SK-N-DZ (cell line): ENCODE measurements at regions not wholly inside any gene's neighbourhood (a gene's known extent, or its start where the extent isn't known, plus 50 kb on each side); places are given as distances from the start of the nearest gene placed in this dataset.
A peak's percentile ranks its signal among the peaks of the same experiment; 100 is the strongest.

Experiments used
- DNase-seq: peaks from one replicate; pipeline ENCODE4 v3.0.0-alpha.2; 2015; ENCODE audit warnings: low spot score

DNA sequence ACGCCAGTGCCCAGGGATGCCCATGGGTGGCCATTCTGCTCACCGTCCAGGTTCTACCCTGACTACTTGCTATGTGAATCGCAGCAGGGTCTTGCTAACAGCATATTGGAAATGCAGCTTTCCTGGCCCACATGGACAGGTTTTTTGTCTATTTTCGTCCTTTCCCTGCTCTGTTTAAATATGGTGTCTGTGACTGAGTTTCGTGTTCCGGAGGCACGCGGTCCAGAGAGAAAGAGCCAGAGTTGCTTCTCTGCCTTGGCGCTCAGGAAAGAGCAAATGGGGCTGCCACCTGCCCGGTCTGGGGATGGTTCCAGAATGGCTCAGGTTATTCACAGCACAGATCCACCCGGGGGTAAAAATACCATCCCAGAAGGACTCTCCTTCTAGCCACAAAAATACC is 456.2 kb downstream of the BCL11A start:
- DNase-seq = no peak

DNA sequence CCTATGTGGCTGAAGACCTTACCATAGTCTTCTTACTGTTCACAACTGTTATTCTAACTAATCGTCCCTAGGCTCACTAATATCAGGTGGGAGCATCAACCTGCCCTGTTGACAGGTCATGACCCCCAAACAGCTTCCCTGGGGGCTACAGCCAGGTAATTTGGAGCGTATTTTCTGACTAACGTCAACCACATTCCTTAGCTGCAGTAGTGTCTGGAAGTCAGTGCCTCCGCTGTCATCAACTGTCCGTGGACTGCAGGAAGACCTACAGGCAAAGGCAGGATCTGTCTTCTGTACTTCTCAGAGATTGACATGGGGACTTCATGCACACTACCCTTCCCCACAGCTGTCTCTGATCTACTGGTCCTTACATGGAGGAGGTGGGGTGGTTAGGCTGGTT is 456.9 kb downstream of the BCL11A start:
- no peak for DNase-seq

DNA sequence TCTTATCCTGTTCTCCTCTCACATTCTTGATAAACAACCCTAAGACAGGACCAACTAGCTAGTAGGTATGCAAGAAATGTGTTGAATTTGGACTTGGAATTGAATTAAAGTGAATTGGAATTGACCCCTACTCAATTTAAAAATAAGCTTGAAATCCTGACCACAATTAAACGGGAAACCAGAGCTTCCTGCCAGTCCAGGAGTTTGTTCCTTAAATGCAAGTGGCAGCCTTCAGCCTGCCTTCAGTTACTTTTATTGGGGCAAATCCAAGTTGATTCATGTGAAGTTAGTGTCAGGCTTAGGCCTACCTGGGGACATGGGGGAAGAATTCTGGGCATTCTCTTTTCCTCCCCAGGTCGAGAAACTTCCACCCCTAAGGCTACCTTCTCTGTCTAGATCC is 457.6 kb downstream of the BCL11A start:
- no peak for DNase-seq

DNA sequence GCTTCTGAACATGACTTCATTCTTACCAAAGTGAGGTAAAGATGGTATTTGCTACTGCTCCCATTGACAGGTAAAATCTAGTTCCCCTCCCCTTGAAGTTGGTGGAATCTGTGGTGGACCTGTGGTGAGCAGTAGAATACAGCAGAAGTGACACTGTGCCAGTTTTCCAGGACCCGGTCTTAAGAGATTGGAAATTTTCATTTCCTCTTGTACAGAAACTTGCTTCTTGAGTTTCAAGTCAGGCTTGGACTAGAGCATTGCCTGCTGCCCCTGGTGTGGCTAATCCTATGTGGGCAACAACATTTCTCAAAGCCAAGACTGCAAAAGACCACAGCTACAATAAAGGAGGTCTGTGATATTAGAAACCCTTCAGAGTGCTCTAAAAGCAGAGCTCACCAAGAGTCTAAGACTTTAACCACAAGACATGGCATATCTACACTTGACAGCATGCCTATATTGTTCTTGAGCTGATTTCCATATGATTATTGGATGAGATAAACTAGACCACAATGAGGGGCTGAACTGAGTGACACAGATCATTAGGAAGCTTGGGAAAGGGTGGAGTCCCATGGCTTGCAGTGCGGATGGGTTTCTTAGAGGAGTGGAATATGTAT is 458.1 kb downstream of the BCL11A start:
- DNase-seq = no peak

DNA sequence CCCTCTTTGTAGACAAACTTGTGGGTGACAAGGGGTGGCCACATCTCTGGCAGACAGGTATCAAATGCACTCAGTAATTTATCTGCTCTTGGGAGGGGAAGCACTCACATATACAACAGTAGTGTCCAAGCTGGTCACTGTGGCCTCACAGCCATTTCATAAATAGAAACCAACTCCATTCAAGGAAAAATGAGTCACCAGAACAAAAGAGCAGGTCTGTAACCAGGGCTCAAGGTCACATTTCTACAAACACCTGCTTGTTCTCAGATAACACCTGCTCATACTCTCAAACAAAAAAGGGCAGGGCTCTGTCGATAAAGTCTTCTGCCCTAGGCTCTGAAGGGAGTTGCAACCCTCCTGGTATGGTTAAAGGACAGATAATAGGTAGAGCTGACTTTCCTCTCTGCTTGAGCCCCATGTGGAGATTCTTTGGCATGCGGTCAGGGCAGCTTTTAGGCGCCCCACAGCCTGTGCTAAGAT is 459.0 kb downstream of the BCL11A start:
- DNase-seq = no peak

DNA sequence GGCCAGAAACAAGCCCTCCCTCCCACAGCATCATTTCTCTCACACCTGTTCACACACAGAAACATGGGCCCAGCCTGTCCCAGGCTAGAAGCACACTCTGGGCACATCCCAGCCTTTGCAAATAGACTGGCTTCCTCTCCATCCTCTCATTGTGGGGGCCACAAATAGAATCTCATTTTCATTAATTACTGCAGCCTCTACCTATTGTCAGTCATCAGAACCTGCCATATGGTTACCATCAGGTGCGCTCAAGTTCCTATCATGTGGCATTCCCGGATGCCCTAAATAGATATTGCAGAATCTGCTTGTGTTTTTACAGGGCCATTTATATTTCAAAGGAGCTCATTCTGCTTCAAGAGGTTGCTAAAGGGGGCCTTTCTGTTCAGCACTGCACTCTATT is 460.7 kb downstream of the BCL11A start:
- no peak for DNase-seq

DNA sequence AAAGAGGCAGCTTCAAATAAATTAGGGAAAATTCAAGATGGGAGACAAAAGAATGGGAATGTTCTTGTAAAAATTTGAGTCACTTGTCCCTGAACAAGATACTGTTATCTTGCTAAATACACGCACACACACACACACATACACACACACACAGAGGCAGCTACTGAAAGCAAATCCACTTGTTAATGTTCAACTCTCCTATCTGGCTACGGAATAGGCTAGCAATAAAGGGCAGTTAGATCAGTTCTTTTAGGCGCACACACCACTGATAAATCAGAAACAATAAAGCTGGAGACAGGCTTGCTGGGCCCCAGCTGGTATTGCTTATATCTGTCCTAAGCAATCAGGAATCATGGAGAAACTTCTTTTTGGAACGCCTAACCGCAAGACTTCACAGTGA is 461.6 kb downstream of the BCL11A start:
- DNase-seq = no peak

DNA sequence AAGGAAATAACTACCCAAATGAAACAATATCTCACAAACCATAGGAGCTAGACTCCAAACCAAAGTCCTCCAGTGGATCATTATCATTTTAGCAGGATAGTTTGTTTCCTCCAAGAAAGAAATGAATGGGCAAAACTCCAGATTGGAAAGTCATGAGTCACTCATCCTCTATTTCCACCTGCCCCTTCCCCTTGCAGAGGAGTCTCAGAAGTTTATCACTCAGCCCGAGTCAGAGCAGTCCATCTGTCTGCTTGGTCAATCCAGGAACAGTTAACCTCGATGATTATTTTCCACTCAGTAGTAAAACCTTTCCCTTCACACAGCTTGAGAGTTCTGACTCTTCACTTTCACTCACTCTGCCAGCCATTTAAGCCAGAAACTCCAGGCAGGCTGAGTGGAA is 462.2 kb downstream of the BCL11A start:
- no peak for DNase-seq

DNA sequence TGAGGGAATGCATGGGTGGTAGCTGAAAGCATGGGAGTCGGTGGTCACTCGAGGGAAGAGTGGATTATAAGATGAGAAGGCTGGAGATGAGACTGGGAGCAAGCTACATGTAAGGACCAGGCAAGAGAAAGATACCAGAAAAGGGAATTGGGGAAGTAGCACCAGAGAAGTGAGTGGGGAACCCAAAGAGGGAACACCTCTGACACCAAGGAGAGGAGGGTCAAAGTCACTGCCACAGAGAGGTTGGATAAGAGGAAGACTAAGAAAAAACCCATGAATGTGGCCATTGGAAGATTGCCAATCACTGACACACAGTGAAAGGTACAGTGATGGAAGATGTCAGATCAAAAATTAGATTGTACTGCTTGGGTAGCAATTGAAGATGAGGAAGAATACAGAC is 473.9 kb downstream of the BCL11A start:
- no peak for DNase-seq

DNA sequence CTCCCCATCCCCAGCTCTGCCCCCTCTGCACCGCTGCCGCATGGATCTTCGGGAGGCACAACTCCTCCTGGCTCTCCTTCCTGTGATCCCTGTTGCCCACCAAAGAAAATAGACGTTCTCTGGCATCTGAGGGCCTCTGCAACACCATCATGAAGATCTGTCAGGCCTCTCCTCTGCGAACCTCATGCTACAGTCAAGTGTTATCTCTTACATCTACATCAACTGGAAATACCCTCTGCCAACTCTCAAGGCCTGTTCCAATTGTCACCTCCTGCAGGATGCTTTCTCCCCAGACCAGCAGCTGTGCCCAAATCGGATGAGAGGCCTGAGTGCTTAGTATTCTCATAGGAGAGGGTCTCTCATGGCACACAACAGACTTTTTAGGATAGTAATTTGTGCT is 478.4 kb downstream of the BCL11A start:
- DNase-seq = peak; percentile 16

DNA sequence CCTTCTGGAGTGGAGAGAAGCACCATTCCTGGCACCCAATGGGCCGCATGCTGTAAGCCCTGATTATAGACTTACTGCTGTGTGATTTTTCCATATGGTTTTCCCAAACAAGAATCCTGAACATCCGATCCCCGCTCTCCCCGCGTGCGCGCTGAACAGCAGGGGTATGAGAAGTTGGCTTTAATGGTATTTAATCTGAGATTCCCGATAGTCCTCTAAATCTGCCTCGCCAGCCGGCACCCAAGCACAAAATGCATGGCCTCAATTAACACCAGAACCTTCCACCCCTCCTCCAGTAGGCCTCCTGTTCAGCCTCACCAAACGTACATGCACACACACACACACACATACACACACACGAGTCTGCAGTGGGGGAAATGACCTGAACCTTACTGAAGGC is 480.3 kb downstream of the BCL11A start:
- no peak for DNase-seq

DNA sequence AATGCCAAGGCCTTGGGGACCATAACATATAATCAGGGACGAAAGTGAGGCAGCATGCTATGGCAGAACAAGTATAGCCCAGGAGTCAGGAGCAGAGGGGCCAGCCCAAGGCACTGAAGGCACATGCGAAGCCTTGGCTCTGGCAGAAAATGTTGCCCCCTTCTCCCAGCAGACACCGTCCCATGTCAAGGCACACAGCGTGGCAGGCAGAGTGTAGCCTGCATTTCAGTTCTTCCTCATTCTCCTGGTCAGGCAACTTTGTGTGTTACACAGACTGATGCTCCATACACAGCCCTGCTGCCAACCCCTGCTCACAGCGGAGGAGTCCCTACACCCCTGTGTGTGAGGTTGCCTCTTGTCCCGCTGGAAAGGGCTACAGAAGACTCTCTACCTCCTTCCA is 480.8 kb downstream of the BCL11A start:
- no peak for DNase-seq

DNA sequence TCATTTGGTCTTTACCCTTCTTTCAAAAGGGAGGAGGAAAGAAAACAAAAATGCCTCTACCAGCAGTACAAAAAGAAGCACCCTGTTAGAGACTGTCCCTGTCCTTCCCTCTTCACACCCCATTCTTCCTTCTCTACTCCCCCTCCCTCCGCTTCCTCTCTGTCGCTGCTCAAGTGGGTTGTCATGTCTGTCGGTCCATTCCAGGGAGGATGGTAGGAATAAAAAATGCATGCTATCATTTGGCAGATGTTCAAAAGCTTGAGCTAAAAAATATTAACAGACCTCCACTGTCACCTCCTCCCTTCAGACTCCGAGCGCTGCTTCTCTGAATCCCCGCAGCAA is 482.0 kb downstream of the BCL11A start:
- no peak for DNase-seq

DNA sequence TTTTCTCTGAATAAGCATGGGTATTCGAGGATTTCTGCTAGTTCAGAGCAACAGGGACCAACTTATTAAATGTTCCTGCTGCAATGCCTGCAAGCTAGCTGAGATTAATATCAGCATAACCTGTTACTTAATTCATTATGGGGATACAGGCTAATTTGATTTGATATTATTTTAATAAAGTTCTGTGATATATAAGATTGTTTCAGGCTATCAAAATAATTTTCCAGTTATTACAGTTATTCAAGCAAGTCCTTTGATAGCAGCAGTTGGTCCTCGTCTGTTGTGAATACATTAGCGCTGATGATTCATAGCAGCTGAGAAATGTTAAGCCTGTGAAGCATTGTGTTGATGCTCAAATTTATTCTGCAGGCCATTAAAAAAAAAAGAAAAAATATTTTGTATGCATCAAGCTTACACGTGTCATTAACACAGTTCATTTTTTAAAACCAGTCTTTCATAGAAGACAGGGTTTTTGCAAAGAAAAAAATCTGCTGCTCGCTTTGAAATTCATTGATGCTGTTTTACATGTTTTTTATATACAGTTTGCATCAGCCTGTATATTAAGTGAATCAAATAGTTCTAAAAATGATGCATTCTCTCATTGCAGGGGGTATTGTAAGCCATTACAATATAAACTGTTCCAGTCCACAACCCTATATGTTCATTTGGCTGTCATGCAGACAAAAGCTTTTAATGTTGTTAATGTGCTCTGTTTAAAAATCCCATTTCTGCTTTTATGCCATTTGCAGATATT is 482.5 kb downstream of the BCL11A start:
- DNase-seq = no peak

DNA sequence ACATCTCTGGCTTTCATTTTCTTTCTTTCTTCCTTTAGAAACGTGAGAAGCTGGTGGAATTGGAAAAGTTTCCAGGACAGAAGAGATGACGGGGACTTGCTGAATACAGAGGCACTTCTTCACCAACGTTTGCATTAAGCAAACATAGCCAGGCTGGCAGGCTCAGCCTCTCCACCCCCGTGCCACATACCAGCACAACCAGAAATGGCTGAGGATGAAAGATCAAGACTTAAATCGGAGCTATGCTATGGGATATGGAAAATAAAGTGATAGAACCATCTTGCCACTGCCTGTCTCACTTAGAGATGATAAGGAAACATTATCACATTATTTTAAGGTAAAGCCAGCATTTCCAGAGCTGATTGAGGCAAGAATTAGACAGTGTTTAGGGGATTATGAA is 483.3 kb downstream of the BCL11A start:
- no peak for DNase-seq

DNA sequence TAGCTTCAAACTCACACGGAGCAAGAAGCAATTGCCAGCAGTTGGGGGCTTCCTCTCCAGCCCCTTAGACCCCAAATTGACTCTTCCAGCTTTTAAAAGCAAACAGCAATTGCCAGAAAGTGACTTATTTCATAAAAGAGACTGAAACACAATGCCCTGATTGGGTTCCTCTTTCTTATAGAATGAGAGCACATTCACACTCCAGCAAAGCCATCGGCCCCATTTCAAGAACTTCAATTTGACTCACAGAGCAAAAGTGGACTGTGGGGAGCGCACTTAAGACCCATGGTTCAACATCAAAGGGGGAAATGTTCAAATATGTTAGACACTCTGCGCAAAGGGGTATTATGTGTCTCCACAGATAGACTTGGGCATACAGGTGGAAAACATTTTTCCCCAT is 484.7 kb downstream of the BCL11A start:
- no peak for DNase-seq

DNA sequence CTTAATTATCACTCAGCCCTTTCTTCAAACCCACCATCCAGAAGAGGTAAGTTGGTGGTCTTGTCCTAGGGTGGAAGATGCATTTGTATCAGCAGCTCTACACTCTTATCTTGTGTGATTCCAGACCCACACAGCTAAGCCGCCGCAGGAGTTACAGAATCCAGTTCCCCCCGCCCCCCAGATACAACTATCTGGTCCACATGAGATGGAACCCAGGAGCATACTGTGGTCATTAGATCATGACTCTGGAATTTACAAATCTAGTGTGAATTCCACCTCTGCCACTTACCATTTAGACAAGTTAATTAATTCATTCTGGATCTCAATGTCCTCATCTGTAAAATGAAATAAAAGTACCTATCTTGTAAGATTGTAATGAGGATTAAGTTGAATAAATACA is 486.4 kb downstream of the BCL11A start:
- no peak for DNase-seq

DNA sequence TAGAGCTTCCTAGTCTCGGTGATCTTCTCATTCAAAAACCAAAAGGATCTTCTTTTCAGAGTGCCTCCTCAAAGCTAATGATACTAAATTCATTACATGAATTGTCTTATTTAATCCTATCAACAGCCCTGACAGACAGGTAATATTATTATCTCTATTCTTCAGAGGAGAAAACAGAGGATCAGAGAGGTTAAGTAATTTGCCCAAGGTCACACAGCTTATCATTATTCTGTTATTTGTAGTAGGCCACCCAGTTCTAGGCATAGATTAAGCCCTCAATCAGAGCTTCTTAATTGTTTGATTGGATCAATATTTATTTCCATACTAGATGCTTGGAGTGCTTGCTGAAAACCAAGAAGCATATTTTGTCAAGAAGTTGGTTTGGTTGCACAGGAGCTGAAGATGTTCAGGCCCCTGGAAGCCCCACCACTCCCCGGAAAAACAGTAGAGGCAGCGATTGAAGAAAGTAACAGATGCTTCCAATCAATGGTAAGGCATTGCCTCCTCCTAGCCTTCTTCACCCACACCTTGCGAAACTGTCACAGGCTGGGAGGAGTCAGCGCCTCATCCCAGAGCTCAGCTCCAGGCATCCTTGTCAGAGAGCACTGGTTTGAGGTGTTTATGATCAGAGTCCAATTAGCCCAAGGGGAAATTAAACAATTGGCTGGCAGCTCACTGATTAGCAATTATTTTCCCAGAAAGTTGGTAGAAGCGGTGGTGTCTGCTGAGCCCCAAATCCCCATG is 487.2 kb downstream of the BCL11A start:
- DNase-seq = no peak

DNA sequence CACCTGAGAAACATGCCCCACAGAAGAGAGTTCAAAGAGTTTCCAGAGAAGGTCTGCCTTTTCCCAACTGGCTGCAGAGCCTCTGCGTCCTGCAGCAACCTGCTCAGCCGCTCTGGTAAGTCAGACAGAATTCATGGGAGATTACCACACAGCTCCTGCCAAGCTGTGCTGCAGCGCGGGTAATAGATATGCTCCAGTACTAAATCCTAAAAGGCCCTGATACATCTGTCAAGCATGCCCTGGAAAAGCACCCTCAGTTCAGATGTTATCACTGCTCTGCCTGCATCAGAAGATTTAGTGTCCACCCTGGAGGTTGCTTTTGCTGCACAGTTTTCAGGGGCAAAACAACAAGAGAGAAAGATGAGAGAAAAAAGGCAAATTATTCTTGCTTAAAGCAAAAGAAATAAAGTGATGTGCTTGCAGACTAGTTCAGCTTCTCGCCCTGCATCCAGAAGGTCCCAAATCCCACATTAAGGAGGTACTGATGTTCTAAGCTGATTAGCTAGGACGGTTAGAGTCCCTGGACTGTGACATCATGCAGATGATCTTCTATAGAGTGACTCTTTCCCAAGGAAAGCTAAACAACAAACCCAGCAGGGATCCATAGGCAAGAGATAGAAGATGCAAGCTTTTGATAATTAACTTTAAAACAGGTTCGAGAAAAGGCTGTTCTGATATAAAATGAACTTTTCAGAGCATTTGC is 488.6 kb downstream of the BCL11A start:
- DNase-seq = peak; percentile 87

DNA sequence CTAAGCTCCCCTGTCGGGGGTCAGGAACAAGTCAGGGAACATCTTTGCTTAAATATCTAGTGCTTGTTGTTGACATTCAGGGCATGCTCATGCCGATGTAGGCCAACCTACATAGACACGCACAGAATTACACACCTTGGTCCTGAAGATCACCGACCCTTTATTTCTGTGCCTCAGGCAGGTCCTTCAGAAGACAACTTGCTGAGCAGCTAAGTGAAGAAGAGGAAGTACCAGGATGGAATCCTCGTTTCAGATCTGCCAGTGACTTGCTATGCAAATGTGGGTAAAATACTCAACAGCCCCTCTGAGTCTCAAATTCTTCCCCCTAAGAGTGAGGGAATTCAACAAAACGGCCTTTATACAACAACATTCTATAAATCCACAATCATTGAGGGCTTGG is 494.7 kb downstream of the BCL11A start:
- no peak for DNase-seq

DNA sequence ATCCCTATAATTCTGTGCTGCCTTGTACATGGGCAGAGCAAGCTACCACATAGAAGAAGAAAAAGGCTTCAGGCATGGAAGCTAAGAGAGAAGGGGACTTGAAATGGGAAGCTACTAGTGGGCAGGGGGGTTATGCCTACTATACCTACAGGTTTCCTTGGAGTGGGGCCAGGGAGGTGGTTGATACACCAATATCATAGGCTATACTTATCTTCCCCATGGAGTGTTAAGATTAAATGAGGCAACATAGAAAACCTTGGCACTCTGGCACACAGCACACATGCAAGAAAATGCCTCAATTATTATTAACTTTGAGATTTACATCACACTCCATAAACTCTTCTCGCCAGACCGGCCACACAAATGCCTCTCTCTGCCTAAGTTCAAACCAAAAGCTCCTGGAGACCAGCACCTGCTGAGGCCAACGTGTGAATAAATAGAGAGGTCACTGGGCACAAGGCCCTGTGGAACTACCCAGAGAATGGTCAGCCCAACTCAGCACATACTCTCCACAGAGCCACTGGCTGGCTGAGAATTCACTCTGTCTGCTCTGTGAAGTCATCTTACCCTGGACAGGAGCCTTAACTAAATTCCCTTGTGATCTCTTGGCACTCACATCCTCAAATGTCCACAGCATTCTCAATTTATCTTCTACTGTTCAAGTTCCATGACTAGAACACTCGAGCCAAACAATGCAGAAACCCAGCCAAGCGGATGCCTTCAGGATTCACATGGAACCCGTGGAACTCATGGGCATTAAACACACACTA is 498.7 kb downstream of the BCL11A start:
- DNase-seq = no peak

DNA sequence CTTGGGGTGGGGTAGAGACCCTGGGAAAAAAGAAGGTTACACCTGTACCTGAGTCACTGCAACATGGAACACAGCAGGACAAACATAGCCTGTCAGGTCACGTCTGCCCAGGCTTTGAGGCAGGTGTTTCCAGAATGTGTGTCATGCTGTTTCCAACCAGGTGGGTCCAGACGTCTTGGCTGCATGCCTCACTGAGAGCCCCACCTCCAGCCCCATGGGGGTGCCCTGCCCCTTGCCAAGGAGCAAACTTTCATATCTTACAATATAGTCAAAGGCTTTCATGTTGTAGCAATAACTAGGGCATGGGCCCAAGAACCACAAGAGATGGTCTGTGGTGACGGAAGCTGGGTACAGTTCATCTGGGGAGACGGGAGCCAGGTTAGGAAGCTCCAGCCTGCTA is 499.7 kb downstream of the BCL11A start:
- no peak for DNase-seq
